VCaP (cell line): ENCODE measurements at regions not wholly inside any gene's neighbourhood (a gene's known extent, or its start where the extent isn't known, plus 50 kb on each side); places are given as distances from the start of the nearest gene placed in this dataset.

ENCODE experiments used
- H3K27ac ChIP-seq: fragments of 450-650 bp; 2 replicates; pipeline ENCODE4 v1.5.1; 2017
- TF ChIP-seq, protein P1 (sequence below): fragments of 450-650 bp; conservative IDR thresholded peaks from 2 replicates; pipeline ENCODE4 v1.5.1; 2017; ENCODE audit warnings: mild to moderate bottlenecking, moderate library complexity

- no peak overlapping the region for H3K27ac ChIP-seq
- TF ChIP-seq, protein P1, sequence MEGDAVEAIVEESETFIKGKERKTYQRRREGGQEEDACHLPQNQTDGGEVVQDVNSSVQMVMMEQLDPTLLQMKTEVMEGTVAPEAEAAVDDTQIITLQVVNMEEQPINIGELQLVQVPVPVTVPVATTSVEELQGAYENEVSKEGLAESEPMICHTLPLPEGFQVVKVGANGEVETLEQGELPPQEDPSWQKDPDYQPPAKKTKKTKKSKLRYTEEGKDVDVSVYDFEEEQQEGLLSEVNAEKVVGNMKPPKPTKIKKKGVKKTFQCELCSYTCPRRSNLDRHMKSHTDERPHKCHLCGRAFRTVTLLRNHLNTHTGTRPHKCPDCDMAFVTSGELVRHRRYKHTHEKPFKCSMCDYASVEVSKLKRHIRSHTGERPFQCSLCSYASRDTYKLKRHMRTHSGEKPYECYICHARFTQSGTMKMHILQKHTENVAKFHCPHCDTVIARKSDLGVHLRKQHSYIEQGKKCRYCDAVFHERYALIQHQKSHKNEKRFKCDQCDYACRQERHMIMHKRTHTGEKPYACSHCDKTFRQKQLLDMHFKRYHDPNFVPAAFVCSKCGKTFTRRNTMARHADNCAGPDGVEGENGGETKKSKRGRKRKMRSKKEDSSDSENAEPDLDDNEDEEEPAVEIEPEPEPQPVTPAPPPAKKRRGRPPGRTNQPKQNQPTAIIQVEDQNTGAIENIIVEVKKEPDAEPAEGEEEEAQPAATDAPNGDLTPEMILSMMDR, result no peak
Observed at GRCh38 chr18:53994016-53994415, 230.5 kb downstream of the MBD2 start.

- no peak overlapping the region for H3K27ac ChIP-seq
- TF ChIP-seq, protein P1, result no peak
Observed at GRCh38 chr18:53991805-53992204, 232.7 kb downstream of the MBD2 start.

DNA sequence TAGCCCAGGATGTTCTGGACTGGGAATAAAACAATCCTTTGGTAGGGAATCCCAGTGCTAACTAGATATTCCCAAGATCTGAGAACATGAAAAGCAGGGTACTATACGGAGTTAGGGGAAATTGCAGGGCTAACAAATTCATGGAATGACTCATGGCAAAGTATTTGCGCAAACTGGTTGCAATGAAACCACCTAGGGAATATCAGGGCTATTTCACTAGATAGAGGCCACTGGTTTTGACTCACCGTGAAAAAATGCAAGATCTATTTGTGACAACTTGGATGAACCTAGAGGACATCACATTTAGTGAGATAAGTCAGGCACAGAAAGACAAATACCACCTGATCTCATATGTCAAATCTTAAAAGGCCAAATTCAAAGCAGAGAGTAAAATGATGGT lies 233.3 kb downstream of the MBD2 start:
- TF ChIP-seq, protein P1, result no peak
- H3K27ac ChIP-seq, result no peak overlapping the region

- TF ChIP-seq, protein P1, result no peak
- H3K27ac ChIP-seq, result no peak overlapping the region
Observed at GRCh38 chr18:53990485-53990884, 234.0 kb downstream of the MBD2 start.

GRCh38 chr18:53984021-53984420 lies 240.4 kb downstream of the MBD2 start:
- H3K27ac ChIP-seq, result no peak overlapping the region

DNA sequence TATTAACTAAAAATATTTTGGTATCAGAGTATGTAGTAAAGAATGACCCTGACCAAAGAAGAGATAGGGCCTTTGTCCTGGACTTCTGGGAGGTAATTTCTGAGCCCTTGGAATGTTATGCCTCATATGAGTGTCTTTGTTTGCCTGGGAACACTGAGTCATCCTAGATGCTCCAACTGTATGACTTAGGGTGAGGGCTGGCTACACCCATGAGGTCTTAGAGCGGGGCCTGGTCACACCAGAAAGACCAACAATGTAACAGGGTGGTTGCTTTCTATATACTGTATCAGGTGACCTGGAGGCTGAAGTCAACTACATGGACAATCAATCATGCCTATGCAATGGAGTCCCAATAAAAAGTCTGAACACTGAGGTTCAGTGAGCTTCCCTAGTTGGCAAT lies 253.1 kb downstream of the MBD2 start:
- TF ChIP-seq, protein P1, result no peak
- H3K27ac ChIP-seq, result no peak overlapping the region

More at GRCh38 chr18:53984021-53984420, 240.4 kb downstream of the MBD2 start:
- TF ChIP-seq, protein P1, result no peak

GRCh38 chr18:53952700-53953099 lies 271.8 kb downstream of the MBD2 start:
- H3K27ac ChIP-seq, result no peak overlapping the region
- TF ChIP-seq, protein P1, result no peak

DNA sequence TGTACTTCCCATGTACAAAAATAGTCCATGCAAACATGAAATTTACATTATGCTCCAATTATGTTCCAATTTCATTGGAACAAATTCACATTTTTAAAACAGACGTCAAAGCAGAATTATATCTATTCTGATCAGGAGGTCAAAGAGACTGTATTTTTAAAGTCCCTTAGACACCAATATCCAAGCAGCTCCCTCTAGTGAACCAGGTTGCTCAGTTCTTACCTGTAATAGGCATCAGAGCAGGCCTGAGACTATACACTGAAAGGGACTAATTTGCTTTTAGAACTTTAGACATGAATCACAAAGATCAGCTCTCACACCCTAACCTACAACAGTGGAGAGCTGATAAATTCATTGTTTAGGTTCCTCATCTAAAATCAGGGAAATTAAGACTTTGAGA lies 273.9 kb downstream of the MBD2 start:
- TF ChIP-seq, protein P1, result no peak
- H3K27ac ChIP-seq, result no peak overlapping the region
